GM23338 (cell line): ENCODE measurements at regions not wholly inside any gene's neighbourhood (a gene's known extent, or its start where the extent isn't known, plus 50 kb on each side); places are given as distances from the start of the nearest gene placed in this dataset.
A peak's percentile ranks its signal among the peaks of the same experiment; 100 is the strongest.

Source experiments
- ATAC-seq: fragments of 200-7000 bp; cut with Tn5 transposase; 3 replicates; pipeline ENCODE4 v1.9.1; 2020
- DNase-seq: peaks from one replicate; pipeline ENCODE4 v3.0.0-alpha.2; 2015; ENCODE audit warnings: low spot score
- H2AFZ ChIP-seq: fragments of 200-600 bp; sonication (generic); 2 replicates; pipeline ENCODE4 v1.8.0; 2016; ENCODE audit warnings: antibody characterized with exemption, mild to moderate bottlenecking, moderate library complexity
- H3F3A ChIP-seq: fragments of 200-600 bp; sonication (generic); replicated peaks from 2 replicates; pipeline ENCODE4 v1.8.0; 2017; ENCODE audit warnings: antibody characterized with exemption, mixed run types, low read depth
- H3K27ac ChIP-seq: fragments of 200-600 bp; sonication (generic); 2 replicates; pipeline ENCODE4 v1.6.1; 2016; ENCODE audit warnings: low read depth
- H3K27me3 ChIP-seq: fragments of 200-600 bp; sonication (generic); 2 replicates; pipeline ENCODE4 v1.8.0; 2016; ENCODE audit warnings: mild to moderate bottlenecking, mixed run types, moderate library complexity; ENCODE audit not compliant: insufficient read depth
- H3K36me3 ChIP-seq: fragments of 200-600 bp; sonication (generic); 2 replicates; pipeline ENCODE4 v1.8.0; 2016; ENCODE audit warnings: mild to moderate bottlenecking; ENCODE audit not compliant: insufficient read depth
- H3K4me1 ChIP-seq: fragments of 200-600 bp; sonication (generic); 2 replicates; pipeline ENCODE4 v1.8.0; 2016; ENCODE audit warnings: mild to moderate bottlenecking, moderate library complexity; ENCODE audit not compliant: insufficient read depth
- H3K4me2 ChIP-seq: fragments of 200-600 bp; sonication (generic); 2 replicates; pipeline ENCODE4 v1.7.1; 2017; ENCODE audit warnings: mixed run types
- H3K4me3 ChIP-seq: fragments of 200-600 bp; sonication (generic); 2 replicates; pipeline ENCODE4 v1.6.1; 2016; ENCODE audit warnings: mixed run types
- H3K79me2 ChIP-seq: fragments of 200-600 bp; sonication (generic); replicated peaks from 2 replicates; pipeline ENCODE4 v1.8.0; 2017; ENCODE audit warnings: mild to moderate bottlenecking; ENCODE audit not compliant: insufficient read depth
- H3K9me2 ChIP-seq: fragments of 200-600 bp; sonication (generic); 2 replicates; pipeline ENCODE4 v1.8.0; 2017; ENCODE audit not compliant: insufficient read depth
- H4K20me1 ChIP-seq: fragments of 200-600 bp; sonication (generic); replicated peaks from 2 replicates; pipeline ENCODE4 v1.8.0; 2017; ENCODE audit warnings: mild to moderate bottlenecking; ENCODE audit not compliant: insufficient read depth
- H3K27ac Mint-ChIP-seq: 2 replicates; pipeline ENCODE4 v1.8.0; 2020; ENCODE audit warnings: inconsistent platforms, mild to moderate bottlenecking, moderate library complexity, mixed read lengths
- H3K27me3 Mint-ChIP-seq: 3 replicates; pipeline ENCODE4 v1.8.0; 2022; ENCODE audit warnings: low read depth, mild to moderate bottlenecking, moderate library complexity, mixed read lengths, inconsistent platforms; ENCODE audit not compliant: insufficient read depth, poor library complexity
- H3K36me3 Mint-ChIP-seq: 3 replicates; pipeline ENCODE4 v1.8.0; 2021; ENCODE audit warnings: low read depth, mild to moderate bottlenecking, inconsistent platforms, moderate library complexity, mixed read lengths
- H3K4me1 Mint-ChIP-seq: 3 replicates; pipeline ENCODE4 v1.8.0; 2020; ENCODE audit warnings: mild to moderate bottlenecking, inconsistent platforms, mixed read lengths
- H3K4me3 Mint-ChIP-seq: 3 replicates; pipeline ENCODE4 v1.8.0; 2021; ENCODE audit warnings: moderate library complexity, mild to moderate bottlenecking, inconsistent platforms, mixed read lengths
- H3K9me3 Mint-ChIP-seq: 3 replicates; pipeline ENCODE4 v1.8.0; 2020; ENCODE audit warnings: moderate library complexity, mild to moderate bottlenecking, inconsistent platforms, mixed read lengths
- CREB1 ChIP-seq: fragments of 250-450 bp; sonication (Bioruptor Pico); IDR thresholded peaks from 2 replicates; pipeline ENCODE4 v1.5.0; 2020; ENCODE audit warnings: low read depth, mild to moderate bottlenecking, moderate library complexity
- EZH2phosphoT487 ChIP-seq: fragments of 200-600 bp; sonication (generic); IDR thresholded peaks from one replicate; pipeline ENCODE4 v1.8.1; 2018; ENCODE audit warnings: antibody characterized with exemption; ENCODE audit not compliant: unreplicated experiment
- JUNB ChIP-seq: IDR thresholded peaks from one replicate; pipeline ENCODE4 v1.6.1; 2016; ENCODE audit warnings: antibody characterized with exemption; ENCODE audit not compliant: unreplicated experiment
- NANOG ChIP-seq: IDR thresholded peaks from 2 replicates; pipeline ENCODE4 v1.6.1; 2016; ENCODE audit warnings: antibody characterized with exemption, borderline replicate concordance
- POLR2AphosphoS5 ChIP-seq: IDR thresholded peaks from 2 replicates; pipeline ENCODE4 v1.6.1; 2016; ENCODE audit warnings: antibody characterized with exemption, low read depth
- ZNF114 ChIP-seq: fragments of 250-450 bp; sonication (Bioruptor Pico); IDR thresholded peaks from 2 replicates; pipeline ENCODE4 v1.5.0; 2020; ENCODE audit warnings: mild to moderate bottlenecking, moderate library complexity
- ZNF331 ChIP-seq: fragments of 250-450 bp; sonication (Bioruptor Pico); IDR thresholded peaks from 2 replicates; pipeline ENCODE4 v1.5.0; 2020; ENCODE audit warnings: low read depth, mild to moderate bottlenecking, moderate library complexity
- TF ChIP-seq, protein P1 (sequence below): IDR thresholded peaks from one replicate; pipeline ENCODE4 v1.6.1; 2018; ENCODE audit warnings: antibody characterized with exemption; ENCODE audit not compliant: unreplicated experiment
- TF ChIP-seq, protein P2 (sequence below): IDR thresholded peaks from 2 replicates; pipeline ENCODE4 v1.6.1; 2016; ENCODE audit warnings: antibody characterized with exemption
- TF ChIP-seq, protein P3 (sequence below): fragments of 250-450 bp; sonication (Bioruptor Pico); IDR thresholded peaks from 2 replicates; pipeline ENCODE4 v1.5.0; 2020; ENCODE audit warnings: mild to moderate bottlenecking, moderate library complexity

DNA sequence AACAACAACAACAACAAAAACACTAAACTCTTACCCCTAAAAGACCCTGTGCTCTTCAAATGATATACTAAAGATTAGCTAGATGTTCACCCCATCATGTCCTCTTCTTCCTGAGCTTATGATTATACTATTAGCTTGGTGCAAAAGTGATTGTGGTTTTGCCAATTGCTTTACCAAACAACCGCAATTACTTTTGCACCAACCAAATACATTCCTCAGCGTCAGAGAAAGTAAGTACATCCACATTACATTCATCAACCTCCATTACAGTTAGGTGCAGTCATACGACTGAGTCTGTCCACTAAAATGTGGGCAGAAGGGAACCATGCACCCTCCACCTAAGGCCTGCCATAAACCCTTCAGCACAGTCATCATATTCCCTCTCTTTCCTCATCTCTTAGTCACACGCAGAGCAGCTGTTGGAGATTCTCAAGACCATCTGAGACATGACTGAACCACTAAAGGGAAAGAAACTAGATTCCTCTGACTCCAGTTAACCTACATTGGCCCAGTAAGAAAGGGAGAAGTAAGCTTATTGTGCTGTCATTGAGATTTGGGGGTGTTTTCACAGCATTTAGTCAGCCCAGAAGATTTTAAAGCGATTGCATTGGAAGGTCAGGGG is 181.6 kb upstream of the TLE4 start:
- Histone ChIP-seq H3K27ac (no peak overlapping the region), H3K36me3 (no peaks in the 10 kb centered on the region), H3K9me2 (no peaks in the 10 kb centered on the region), H3K4me2 (no peak overlapping the region), H3K4me3 (no peak overlapping the region), H4K20me1 (no peaks in the 10 kb centered on the region; the same call in 1 of the 2 replicates), H3K27me3 (no peaks in the 10 kb centered on the region), H3K79me2 (no peaks in the 10 kb centered on the region), H3F3A (no peaks in the 10 kb centered on the region), H2AFZ (0 out of 2 replicates have a peak overlapping the region, but pooled peaks have one; percentile 89), H3K4me1 (peaks cover 2% of the 10 kb centered on the region; the same call in 1 of the 2 replicates)
- H3K4me1 Mint-ChIP-seq = peaks cover 12% of the 10 kb centered on the region; the same call in 2 of the 3 replicates
- no peaks in the 10 kb centered on the region for H3K36me3 Mint-ChIP-seq
- H3K27ac Mint-ChIP-seq = no peak overlapping the region
- DNase-seq (no peak), ATAC-seq (no peak)
- no peak for TF ChIP-seq EZH2phosphoT487
- TF ChIP-seq NANOG = no peak
- no peak for TF ChIP-seq CREB1 (CRISPR knock-in tag)
- no peak for TF ChIP-seq ZNF114 (CRISPR knock-in tag)
- TF ChIP-seq, protein P1, sequence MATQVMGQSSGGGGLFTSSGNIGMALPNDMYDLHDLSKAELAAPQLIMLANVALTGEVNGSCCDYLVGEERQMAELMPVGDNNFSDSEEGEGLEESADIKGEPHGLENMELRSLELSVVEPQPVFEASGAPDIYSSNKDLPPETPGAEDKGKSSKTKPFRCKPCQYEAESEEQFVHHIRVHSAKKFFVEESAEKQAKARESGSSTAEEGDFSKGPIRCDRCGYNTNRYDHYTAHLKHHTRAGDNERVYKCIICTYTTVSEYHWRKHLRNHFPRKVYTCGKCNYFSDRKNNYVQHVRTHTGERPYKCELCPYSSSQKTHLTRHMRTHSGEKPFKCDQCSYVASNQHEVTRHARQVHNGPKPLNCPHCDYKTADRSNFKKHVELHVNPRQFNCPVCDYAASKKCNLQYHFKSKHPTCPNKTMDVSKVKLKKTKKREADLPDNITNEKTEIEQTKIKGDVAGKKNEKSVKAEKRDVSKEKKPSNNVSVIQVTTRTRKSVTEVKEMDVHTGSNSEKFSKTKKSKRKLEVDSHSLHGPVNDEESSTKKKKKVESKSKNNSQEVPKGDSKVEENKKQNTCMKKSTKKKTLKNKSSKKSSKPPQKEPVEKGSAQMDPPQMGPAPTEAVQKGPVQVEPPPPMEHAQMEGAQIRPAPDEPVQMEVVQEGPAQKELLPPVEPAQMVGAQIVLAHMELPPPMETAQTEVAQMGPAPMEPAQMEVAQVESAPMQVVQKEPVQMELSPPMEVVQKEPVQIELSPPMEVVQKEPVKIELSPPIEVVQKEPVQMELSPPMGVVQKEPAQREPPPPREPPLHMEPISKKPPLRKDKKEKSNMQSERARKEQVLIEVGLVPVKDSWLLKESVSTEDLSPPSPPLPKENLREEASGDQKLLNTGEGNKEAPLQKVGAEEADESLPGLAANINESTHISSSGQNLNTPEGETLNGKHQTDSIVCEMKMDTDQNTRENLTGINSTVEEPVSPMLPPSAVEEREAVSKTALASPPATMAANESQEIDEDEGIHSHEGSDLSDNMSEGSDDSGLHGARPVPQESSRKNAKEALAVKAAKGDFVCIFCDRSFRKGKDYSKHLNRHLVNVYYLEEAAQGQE = no peak
- TF ChIP-seq, protein P2, sequence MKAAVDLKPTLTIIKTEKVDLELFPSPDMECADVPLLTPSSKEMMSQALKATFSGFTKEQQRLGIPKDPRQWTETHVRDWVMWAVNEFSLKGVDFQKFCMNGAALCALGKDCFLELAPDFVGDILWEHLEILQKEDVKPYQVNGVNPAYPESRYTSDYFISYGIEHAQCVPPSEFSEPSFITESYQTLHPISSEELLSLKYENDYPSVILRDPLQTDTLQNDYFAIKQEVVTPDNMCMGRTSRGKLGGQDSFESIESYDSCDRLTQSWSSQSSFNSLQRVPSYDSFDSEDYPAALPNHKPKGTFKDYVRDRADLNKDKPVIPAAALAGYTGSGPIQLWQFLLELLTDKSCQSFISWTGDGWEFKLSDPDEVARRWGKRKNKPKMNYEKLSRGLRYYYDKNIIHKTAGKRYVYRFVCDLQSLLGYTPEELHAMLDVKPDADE = no peak
- no peak for TF ChIP-seq ZNF331
- no peak for TF ChIP-seq JUNB
- TF ChIP-seq, protein P3, sequence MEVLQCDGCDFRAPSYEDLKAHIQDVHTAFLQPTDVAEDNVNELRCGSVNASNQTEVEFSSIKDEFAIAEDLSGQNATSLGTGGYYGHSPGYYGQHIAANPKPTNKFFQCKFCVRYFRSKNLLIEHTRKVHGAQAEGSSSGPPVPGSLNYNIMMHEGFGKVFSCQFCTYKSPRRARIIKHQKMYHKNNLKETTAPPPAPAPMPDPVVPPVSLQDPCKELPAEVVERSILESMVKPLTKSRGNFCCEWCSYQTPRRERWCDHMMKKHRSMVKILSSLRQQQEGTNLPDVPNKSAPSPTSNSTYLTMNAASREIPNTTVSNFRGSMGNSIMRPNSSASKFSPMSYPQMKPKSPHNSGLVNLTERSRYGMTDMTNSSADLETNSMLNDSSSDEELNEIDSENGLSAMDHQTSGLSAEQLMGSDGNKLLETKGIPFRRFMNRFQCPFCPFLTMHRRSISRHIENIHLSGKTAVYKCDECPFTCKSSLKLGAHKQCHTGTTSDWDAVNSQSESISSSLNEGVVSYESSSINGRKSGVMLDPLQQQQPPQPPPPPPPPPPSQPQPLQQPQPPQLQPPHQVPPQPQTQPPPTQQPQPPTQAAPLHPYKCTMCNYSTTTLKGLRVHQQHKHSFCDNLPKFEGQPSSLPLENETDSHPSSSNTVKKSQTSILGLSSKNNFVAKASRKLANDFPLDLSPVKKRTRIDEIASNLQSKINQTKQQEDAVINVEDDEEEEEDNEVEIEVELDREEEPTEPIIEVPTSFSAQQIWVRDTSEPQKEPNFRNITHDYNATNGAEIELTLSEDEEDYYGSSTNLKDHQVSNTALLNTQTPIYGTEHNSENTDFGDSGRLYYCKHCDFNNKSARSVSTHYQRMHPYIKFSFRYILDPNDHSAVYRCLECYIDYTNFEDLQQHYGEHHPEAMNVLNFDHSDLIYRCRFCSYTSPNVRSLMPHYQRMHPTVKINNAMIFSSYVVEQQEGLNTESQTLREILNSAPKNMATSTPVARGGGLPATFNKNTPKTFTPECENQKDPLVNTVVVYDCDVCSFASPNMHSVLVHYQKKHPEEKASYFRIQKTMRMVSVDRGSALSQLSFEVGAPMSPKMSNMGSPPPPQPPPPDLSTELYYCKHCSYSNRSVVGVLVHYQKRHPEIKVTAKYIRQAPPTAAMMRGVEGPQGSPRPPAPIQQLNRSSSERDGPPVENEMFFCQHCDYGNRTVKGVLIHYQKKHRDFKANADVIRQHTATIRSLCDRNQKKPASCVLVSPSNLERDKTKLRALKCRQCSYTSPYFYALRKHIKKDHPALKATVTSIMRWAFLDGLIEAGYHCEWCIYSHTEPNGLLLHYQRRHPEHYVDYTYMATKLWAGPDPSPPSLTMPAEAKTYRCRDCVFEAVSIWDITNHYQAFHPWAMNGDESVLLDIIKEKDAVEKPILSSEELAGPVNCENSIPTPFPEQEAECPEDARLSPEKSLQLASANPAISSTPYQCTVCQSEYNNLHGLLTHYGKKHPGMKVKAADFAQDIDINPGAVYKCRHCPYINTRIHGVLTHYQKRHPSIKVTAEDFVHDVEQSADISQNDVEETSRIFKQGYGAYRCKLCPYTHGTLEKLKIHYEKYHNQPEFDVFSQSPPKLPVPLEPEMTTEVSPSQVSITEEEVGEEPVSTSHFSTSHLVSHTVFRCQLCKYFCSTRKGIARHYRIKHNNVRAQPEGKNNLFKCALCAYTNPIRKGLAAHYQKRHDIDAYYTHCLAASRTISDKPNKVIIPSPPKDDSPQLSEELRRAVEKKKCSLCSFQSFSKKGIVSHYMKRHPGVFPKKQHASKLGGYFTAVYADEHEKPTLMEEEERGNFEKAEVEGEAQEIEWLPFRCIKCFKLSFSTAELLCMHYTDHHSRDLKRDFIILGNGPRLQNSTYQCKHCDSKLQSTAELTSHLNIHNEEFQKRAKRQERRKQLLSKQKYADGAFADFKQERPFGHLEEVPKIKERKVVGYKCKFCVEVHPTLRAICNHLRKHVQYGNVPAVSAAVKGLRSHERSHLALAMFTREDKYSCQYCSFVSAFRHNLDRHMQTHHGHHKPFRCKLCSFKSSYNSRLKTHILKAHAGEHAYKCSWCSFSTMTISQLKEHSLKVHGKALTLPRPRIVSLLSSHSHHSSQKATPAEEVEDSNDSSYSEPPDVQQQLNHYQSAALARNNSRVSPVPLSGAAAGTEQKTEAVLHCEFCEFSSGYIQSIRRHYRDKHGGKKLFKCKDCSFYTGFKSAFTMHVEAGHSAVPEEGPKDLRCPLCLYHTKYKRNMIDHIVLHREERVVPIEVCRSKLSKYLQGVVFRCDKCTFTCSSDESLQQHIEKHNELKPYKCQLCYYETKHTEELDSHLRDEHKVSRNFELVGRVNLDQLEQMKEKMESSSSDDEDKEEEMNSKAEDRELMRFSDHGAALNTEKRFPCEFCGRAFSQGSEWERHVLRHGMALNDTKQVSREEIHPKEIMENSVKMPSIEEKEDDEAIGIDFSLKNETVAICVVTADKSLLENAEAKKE (CRISPR knock-in tag) = no peak
- no peak for TF ChIP-seq POLR2AphosphoS5
- no peak overlapping the region for H3K4me3 Mint-ChIP-seq
- no peaks in the 10 kb centered on the region for H3K9me3 Mint-ChIP-seq
- H3K27me3 Mint-ChIP-seq = no peaks in the 10 kb centered on the region
